Uterus (tissue), 2 donors: ENCODE measurements at regions not wholly inside any gene's neighbourhood (a gene's known extent, or its start where the extent isn't known, plus 50 kb on each side); places are given as distances from the start of the nearest gene placed in this dataset.
"Not testable (repeated sequence)": the region's sequence is repeated elsewhere in the genome, so short reads cannot be mapped to it uniquely, and the experiment has no call there.

Experiments used
- CTCF ChIP-seq, 4 experiments: fragments of 200-600 bp in 2 of 4; fragments of 450-650 bp in 2 of 4; sonication (generic) in 2 of 4; IDR thresholded peaks; one replicate each; pipeline ENCODE4 v1.5.1; 2016 to 2019; ENCODE audit warnings: antibody characterized with exemption in 4 of 4, mild to moderate bottlenecking in 2 of 4, moderate library complexity in 1 of 4
- POLR2A ChIP-seq, 2 donors: fragments of 450-650 bp; IDR thresholded peaks; one replicate each; pipeline ENCODE4 v1.6.1; 2016; ENCODE audit warnings: antibody characterized with exemption in 2 of 2, mild to moderate bottlenecking in 1 of 2, moderate library complexity in 1 of 2

DNA sequence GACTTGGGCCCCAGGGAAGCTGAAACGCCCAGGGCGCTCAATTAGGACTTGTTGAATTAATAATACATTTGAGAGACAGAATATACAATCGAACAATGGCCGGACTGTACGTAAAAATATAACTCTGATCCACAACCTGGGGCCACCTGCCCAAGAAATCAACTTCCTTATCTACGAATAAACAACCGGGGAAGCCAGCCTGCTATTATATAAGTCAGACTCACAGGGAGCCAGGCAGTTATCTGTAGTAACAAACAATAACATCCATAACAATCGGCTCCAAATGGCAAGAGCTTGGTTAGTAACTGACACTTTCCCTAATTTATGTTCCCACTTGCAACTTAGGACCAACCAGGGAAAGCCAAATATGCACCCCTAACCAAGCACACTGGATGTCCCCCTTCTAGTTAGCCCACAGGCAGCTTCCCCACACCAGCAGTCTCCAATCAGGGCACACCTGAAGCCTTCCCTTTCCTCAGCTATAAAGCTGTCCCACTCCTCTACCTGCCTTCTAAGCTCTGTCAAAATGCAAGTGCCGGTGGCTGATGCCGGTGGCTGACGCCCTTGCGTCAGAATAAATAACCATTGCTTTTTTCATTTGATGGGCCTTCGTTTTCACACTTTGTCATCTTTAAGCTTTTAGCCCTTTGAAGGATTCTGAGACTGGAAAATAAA lies 135.2 kb downstream of the FAM72B start:
- TF ChIP-seq CTCF, POLR2A (IDR thresholded peaks at IDR 0.05): not testable (repeated sequence)
